ENCODE measurements at regions not wholly inside any gene's neighbourhood (a gene's known extent, or its start where the extent isn't known, plus 50 kb on each side); places are given as distances from the start of the nearest gene placed in this dataset.

- TF ChIP-seq, protein P1, sequence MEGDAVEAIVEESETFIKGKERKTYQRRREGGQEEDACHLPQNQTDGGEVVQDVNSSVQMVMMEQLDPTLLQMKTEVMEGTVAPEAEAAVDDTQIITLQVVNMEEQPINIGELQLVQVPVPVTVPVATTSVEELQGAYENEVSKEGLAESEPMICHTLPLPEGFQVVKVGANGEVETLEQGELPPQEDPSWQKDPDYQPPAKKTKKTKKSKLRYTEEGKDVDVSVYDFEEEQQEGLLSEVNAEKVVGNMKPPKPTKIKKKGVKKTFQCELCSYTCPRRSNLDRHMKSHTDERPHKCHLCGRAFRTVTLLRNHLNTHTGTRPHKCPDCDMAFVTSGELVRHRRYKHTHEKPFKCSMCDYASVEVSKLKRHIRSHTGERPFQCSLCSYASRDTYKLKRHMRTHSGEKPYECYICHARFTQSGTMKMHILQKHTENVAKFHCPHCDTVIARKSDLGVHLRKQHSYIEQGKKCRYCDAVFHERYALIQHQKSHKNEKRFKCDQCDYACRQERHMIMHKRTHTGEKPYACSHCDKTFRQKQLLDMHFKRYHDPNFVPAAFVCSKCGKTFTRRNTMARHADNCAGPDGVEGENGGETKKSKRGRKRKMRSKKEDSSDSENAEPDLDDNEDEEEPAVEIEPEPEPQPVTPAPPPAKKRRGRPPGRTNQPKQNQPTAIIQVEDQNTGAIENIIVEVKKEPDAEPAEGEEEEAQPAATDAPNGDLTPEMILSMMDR (conservative IDR thresholded peaks at IDR 0.05; ENCODE audit: low read depth, low read length) = no peak
- TF ChIP-seq EZH2 (IDR thresholded peaks at IDR 0.05; ENCODE audit: borderline replicate concordance, low read depth, low read length, poor library complexity, severe bottlenecking) = no peak
Measured at GRCh38 chr2:188851826-188852225, 122.3 kb upstream of the COL3A1 start.

Data from A673 (cell line).